KMS-11 (cell line): ENCODE measurements at regions not wholly inside any gene's neighbourhood (a gene's known extent, or its start where the extent isn't known, plus 50 kb on each side); places are given as distances from the start of the nearest gene placed in this dataset.

Experiments used
- H2AFZ ChIP-seq: fragments of 200-600 bp; sonication (generic); 2 replicates; pipeline ENCODE4 v1.6.1; 2016; ENCODE audit warnings: antibody characterized with exemption, mixed run types, low read depth
- H3K27ac ChIP-seq: fragments of 200-600 bp; sonication (generic); 2 replicates; pipeline ENCODE4 v1.6.1; 2016; ENCODE audit warnings: mild to moderate bottlenecking, mixed run types
- H3K27me3 ChIP-seq: fragments of 200-600 bp; sonication (generic); 2 replicates; pipeline ENCODE4 v1.6.1; 2017; ENCODE audit warnings: mild to moderate bottlenecking, low read depth, mixed run types, moderate library complexity; ENCODE audit not compliant: insufficient read depth
- H3K36me3 ChIP-seq: fragments of 200-600 bp; sonication (generic); 2 replicates; pipeline ENCODE4 v1.6.1; 2017; ENCODE audit warnings: mild to moderate bottlenecking, mixed run types; ENCODE audit not compliant: insufficient read depth
- H3K4me1 ChIP-seq: fragments of 200-600 bp; sonication (generic); 2 replicates; pipeline ENCODE4 v1.6.1; 2016; ENCODE audit warnings: mild to moderate bottlenecking, low read depth, mixed run types; ENCODE audit not compliant: poor library complexity, severe bottlenecking
- H3K4me2 ChIP-seq: fragments of 200-600 bp; sonication (generic); 2 replicates; pipeline ENCODE4 v1.7.0; 2016; ENCODE audit warnings: mild to moderate bottlenecking, mixed run types
- H3K4me3 ChIP-seq: fragments of 200-600 bp; sonication (generic); IDR thresholded peaks from 2 replicates; pipeline ENCODE4 v1.6.1; 2017; ENCODE audit warnings: low read depth, low read length, mixed read lengths; ENCODE audit not compliant: insufficient read depth
- H3K79me2 ChIP-seq: fragments of 200-600 bp; sonication (generic); 2 replicates; pipeline ENCODE4 v1.6.1; 2016; ENCODE audit warnings: low read depth, mixed run types; ENCODE audit not compliant: insufficient read depth
- H3K9ac ChIP-seq: fragments of 200-600 bp; sonication (generic); 2 replicates; pipeline ENCODE4 v1.6.1; 2016; ENCODE audit warnings: mild to moderate bottlenecking, mixed run types
- H4K20me1 ChIP-seq: fragments of 200-600 bp; sonication (generic); 2 replicates; pipeline ENCODE4 v1.6.1; 2016; ENCODE audit warnings: mild to moderate bottlenecking, mixed run types; ENCODE audit not compliant: insufficient read depth
- TF ChIP-seq, protein P1 (sequence below): fragments of 200-600 bp; sonication (generic); conservative IDR thresholded peaks from 2 replicates; pipeline ENCODE4 v1.6.1; 2017; ENCODE audit warnings: low read depth, mild to moderate bottlenecking, antibody characterized with exemption, low read length, moderate library complexity, mixed read lengths

DNA sequence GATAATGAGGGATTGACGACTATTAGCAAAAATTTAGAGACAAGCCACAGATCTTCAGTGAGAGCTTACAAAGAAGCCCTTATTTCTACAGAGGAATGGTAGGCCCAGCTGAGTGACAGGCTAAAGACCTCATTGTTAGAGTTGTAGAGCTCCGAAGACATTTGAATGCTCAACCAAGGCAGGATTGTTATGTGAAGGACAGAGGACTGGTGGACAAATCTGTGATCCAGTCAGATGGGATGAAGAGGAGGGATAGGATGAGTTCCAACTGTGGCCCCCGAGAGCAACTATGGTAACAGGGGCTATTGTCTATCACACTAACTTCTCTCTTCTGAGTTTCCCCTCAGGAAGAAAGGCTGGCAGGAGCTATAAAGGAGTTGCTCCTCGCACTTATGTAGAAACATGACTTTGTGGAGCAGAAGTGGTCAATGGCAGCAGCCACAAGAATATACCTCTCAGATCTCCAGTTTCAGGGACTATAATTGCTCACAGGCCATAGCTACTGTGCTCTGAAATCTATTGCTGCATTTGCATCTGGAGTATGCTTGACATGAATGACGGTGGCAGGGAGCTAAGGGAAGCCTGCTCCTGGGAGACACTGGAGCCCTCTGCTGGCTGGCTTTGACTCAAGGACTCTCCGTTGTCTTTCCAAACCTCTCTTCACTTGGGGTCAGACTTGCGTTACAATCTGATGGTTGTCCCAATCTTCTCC lies 50.3 kb upstream of the GREB1L start:
- Histone ChIP-seq H3K36me3 (no peaks in the 10 kb centered on the region), H2AFZ (no peak overlapping the region)

More for the DNA sequence above, 50.3 kb upstream of the GREB1L start:
- no peaks in the 10 kb centered on the region for H4K20me1 ChIP-seq
- no peak overlapping the region for H3K9ac ChIP-seq
- H3K4me3 ChIP-seq: no peak overlapping the region
- H3K27me3 ChIP-seq: no peaks in the 10 kb centered on the region
- no peaks in the 10 kb centered on the region for H3K4me1 ChIP-seq
- no peak overlapping the region for H3K4me2 ChIP-seq
- H3K27ac ChIP-seq: no peak overlapping the region
- TF ChIP-seq, protein P1, sequence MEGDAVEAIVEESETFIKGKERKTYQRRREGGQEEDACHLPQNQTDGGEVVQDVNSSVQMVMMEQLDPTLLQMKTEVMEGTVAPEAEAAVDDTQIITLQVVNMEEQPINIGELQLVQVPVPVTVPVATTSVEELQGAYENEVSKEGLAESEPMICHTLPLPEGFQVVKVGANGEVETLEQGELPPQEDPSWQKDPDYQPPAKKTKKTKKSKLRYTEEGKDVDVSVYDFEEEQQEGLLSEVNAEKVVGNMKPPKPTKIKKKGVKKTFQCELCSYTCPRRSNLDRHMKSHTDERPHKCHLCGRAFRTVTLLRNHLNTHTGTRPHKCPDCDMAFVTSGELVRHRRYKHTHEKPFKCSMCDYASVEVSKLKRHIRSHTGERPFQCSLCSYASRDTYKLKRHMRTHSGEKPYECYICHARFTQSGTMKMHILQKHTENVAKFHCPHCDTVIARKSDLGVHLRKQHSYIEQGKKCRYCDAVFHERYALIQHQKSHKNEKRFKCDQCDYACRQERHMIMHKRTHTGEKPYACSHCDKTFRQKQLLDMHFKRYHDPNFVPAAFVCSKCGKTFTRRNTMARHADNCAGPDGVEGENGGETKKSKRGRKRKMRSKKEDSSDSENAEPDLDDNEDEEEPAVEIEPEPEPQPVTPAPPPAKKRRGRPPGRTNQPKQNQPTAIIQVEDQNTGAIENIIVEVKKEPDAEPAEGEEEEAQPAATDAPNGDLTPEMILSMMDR: no peak
- H3K79me2 ChIP-seq: no peaks in the 10 kb centered on the region
